DMS153 treated with DMSO at 0.1 percent for 48 hours (cell line): ENCODE measurements at regions not wholly inside any gene's neighbourhood (a gene's known extent, or its start where the extent isn't known, plus 50 kb on each side); places are given as distances from the start of the nearest gene placed in this dataset.
"Not testable (repeated sequence)": the region's sequence is repeated elsewhere in the genome, so short reads cannot be mapped to it uniquely, and the experiment has no call there.

Experiments
- DNase-seq: peaks from one replicate; lab custom pipeline; 2025; ENCODE audit not compliant: unreplicated experiment; lab: John Stamatoyannopoulos, UW

GRCh38 chr3:194189243-194189791 is 53.4 kb downstream of the HES1 start:
- DNase-seq = no peak

DNA sequence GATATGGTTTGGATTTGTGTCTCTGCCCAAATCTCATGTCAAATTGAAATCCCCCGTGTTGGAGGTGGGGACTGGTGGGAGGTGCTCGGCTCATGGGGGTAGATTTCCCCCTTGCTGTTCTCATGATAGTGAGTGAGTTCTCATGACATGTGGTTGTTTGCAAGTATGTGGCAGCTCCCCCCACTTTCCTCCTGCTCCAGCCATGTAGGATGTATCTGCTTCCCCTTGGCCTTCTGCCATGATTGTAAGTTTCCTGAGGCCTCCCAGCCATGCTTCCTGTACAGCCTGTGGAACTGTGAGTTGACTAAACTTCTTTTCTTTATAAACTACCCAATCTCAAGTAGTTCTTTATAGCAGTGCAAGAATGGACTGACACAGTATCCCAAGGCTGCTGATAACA is 55.9 kb downstream of the HES1 start:
- not testable (repeated sequence) for DNase-seq

DNA sequence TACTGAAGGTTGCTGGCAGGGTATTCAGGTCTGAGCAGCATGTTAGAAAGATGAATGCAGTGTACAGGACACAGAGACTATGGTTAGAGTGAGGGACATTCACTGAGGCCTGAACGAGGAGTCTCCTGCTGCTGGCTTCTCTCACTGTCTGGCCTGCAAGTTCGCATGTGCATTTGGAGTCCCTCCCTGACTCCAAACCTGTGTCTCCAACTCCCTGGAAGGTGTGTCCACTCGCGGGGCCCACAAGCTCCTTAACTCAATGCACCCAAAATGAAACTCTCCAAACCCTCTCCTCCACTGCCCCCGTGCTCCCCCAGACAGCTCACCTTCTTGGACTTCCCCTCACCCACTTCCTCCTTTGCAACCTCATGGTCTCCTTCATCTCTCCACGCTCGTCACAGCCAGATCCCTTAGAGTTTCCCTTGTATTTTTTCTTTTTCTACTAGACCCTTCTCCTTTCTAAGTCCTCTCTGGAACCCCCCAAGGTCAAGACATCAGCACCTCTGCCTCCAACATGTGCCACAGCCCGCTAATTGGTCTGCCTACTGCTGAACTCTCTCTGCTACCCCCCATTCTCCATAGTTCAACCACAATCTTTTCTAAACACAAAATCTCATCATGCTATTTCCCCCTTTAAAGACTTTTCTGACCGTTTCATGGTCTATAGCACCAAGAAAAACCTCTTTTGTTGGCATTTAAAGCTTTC is 58.3 kb downstream of the HES1 start:
- DNase-seq = no peak

DNA sequence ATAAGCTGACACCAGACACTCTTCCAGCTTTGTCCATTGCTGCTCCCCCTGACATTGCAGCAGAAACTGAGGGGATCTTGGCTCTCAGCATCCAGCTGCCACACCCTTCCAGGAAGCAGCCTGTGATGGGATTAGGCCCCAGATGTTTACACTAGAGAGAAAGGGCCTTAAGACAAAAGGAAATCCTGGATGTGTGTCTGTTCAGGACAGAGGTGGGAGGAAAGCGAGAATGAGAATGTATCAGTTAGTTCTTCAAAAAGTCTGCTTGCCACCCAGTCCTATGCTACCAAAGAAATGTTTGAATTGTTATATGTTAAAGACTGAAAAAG is 58.8 kb downstream of the HES1 start:
- DNase-seq = no peak

DNA sequence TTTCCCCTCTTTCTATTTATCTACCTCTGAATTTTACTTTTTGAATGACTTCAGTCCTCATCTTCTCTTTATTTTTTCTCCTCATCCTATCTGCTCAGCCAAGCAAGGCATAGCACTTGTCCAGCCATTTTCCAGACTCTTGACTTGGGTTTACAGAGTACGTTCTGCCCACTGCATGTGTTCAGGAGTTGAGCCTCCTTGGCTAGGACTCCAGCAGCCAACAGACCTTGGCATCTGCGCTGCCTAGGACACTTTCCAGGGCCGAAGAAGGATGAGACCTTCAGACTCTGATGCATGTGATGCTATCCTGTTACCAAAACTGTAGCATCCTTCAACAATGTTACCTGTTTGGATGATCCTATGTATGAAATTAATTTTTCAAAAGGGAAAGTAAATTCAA is 59.7 kb downstream of the HES1 start:
- no peak for DNase-seq

GRCh38 chr3:194196876-194197275 is 60.9 kb downstream of the HES1 start:
- DNase-seq = no peak

- no peak for DNase-seq
Observed at GRCh38 chr3:194197396-194197960, 61.5 kb downstream of the HES1 start.

DNA sequence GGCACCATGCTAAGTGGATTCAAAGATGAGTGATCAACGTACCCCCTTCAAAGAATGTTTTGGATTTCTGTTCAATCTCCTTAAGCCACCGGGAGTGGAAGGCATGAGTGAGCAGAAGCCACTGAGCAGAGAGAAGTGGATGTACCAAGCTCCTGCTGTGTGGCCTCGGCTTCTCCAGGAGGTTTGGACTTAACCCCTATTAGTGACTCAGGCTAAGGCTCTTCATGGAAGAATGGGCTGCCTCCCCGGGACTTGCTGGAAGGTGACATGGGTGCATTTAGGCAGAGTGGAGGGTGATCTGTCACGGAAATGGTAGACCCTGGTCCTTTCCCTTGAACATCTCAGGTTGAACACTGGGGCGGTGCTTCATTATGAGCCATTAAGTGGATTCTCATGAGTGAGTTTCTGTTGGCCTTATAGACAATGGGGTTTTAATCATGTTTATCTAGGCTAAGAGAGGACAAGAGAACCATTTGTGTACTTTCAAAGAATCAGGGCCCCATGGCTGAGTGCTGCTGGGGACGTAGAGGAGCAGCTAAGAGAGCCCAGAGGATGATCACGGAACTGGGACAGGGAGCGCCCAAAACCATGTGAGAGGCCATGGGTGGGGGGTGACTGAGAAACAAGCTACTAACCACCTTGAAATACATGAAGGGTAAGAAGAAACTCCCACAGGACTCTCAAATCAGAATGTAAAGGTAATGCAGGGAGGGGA is 62.2 kb downstream of the HES1 start:
- DNase-seq = no peak

GRCh38 chr3:194198938-194199337 is 63.0 kb downstream of the HES1 start:
- no peak for DNase-seq

DNA sequence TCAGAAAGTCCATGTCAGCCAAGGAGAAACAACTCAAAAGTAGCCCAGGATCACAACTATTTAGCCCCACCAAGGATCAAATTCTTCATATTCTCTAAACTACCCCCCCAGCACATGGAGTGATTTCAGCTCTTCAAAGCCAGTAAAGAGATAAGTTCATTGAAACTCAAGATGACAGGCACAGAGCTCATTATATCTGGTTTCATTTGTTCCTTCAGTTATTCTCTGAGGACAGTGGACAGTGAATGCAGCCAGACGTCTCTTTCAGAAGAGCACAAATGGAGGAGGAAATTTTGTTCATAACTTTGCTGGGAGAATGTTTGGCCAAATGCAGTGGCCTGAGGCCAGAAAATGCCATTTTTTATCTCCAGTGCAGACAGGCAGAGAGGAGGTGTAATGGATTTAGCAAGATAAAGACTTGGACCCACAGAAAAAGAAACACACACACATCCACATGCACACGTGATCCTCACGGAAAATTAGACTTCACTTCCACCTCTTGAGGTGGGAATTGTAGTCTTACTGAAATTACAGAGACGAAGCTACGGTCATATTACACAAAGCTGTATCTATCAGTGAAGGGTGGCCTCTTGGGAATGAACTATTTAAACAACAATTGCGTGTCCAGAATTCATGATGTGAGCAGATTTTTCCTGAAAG is 64.6 kb downstream of the HES1 start:
- no peak for DNase-seq

DNA sequence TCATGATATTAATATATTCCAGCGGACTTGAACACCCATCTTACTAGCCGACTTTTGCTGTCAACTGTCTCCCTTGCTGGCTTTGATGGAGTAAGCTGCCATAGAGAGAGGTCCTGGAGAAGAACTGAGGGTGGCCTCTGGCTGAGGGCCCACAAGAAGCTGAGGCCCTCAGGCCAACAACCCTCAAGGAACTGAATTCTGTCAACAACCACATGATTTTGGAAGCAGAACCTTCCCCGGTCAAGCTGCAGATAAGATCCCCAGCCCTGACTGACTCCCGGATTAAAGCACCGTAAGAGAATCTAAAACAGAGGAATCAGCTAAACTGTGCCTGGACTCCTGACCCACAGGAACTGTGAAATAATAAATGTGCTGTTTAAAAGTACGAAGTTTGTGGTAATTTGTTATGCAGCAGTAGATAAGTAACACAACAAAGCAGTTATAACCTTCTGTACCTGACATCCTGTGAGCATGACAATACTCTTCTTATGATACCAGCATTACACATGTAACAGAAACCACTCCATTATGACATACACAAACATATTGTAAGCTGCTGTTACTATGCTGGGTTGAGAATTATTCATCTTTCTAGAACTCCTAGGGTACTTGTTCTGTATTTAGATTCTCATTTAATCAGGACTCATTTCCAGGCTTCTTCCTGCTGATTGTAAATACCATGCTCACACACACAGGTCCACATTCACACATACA is 66.2 kb downstream of the HES1 start:
- no peak for DNase-seq

GRCh38 chr3:194203482-194204041 is 67.6 kb downstream of the HES1 start:
- DNase-seq = peak; percentile 17

- DNase-seq = peak; percentile 28
Observed at GRCh38 chr3:194204042-194204987, 68.4 kb downstream of the HES1 start.

- DNase-seq = peak; percentile 79
Observed at GRCh38 chr3:194205675-194206133, 69.8 kb downstream of the HES1 start.

DNA sequence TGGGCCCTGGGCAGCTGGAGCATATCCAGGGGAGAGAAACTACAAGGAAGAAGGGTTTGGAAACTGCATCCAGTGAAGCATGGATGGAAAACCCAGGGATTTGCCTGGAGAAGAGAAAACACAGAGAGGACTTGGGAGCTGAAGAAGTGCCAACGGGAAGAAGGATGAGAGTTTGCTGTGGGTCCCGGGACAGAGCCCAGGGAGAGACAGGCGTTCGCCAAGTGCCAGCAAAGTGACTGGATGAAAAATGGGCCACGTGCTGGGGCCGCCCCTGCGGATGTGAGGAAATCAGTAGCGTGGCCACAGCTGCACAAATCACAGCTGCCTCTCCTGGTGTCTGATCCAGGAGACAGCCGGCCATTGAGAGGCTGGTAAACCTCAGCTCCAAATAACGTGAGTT is 70.4 kb downstream of the HES1 start:
- DNase-seq = no peak

GRCh38 chr3:194208709-194209108 is 72.8 kb downstream of the HES1 start:
- no peak for DNase-seq

- peak; percentile 23 for DNase-seq
Observed at GRCh38 chr3:194212161-194212844, 76.4 kb downstream of the HES1 start.

GRCh38 chr3:194212845-194213331 is 76.9 kb downstream of the HES1 start:
- DNase-seq = no peak

GRCh38 chr3:194215392-194215791 is 79.4 kb downstream of the HES1 start:
- DNase-seq = no peak
